H1 (cell line): ENCODE measurements at regions not wholly inside any gene's neighbourhood (a gene's known extent, or its start where the extent isn't known, plus 50 kb on each side); places are given as distances from the start of the nearest gene placed in this dataset.

ENCODE experiments used
- CTCF ChIA-PET: fragments of 300-600 bp; sonication (Branson Sonifier 250); formaldehyde crosslinking; loops from one replicate; lab custom pipeline; 2021; ENCODE audit not compliant: partially characterized antibody; lab: Charles Lee
- POLR2A ChIA-PET: fragments of 300-600 bp; sonication (Branson Sonifier 250); formaldehyde crosslinking; loops from one replicate; lab custom pipeline; 2021; ENCODE audit warnings: inconsistent platforms; ENCODE audit not compliant: partially characterized antibody; lab: Charles Lee
- DNase-seq, 2 experiments: peaks; one replicate each; pipeline versions ENCODE4 v3.0.0 to v3.0.0-alpha.2; 2010 to 2022; ENCODE audit warnings: low spot score in 2 of 2, low read depth in 1 of 2, mixed read lengths in 1 of 2
- FAIRE-seq: peaks from 2 replicates; lab custom pipeline; 2011; peaks lifted over from hg19 to GRCh38; lab: Jason Lieb, UNC
- H2AFZ ChIP-seq: 2 replicates; pipeline ENCODE4 v1.8.1; 2012; ENCODE audit warnings: low read length, inconsistent platforms
- H2AK5ac ChIP-seq: 2 replicates; pipeline ENCODE4 v1.6.1; 2013; ENCODE audit warnings: low read depth, low read length
- H2BK120ac ChIP-seq: replicated peaks from 2 replicates; pipeline ENCODE3; 2013; ENCODE audit warnings: low read depth, low read length, inconsistent platforms
- H2BK12ac ChIP-seq: 2 replicates; pipeline ENCODE4 v1.6.1; 2013; ENCODE audit warnings: low read depth, low read length
- H2BK15ac ChIP-seq: 2 replicates; pipeline ENCODE4 v1.6.1; 2013; ENCODE audit warnings: low read length
- H2BK20ac ChIP-seq: 2 replicates; pipeline ENCODE4 v1.6.1; 2013; ENCODE audit warnings: low read length
- H2BK5ac ChIP-seq: 2 replicates; pipeline ENCODE4 v1.6.1; 2013; ENCODE audit warnings: low read depth, low read length
- H3K14ac ChIP-seq: 2 replicates; pipeline ENCODE4 v1.6.1; 2013; ENCODE audit warnings: inconsistent platforms; ENCODE audit not compliant: insufficient read length
- H3K18ac ChIP-seq: 2 replicates; pipeline ENCODE4 v1.6.1; 2013; ENCODE audit warnings: low read length; ENCODE audit errors: extremely low read depth
- H3K23ac ChIP-seq: 2 replicates; pipeline ENCODE4 v1.6.1; 2013; ENCODE audit warnings: inconsistent platforms; ENCODE audit not compliant: insufficient read length
- H3K23me2 ChIP-seq: 2 replicates; pipeline ENCODE4 v1.6.1; 2013; ENCODE audit warnings: low read depth, low read length
- H3K27ac ChIP-seq: 2 replicates; pipeline ENCODE4 v1.6.1; 2011; ENCODE audit warnings: low read depth, low read length, inconsistent platforms
- H3K27me3 ChIP-seq, 4 experiments: replicated peaks in 1 of 4; 1 replicate in 1 of 4; 2 replicates in 3 of 4; pipeline versions ENCODE4 v1.6.1 to v1.8.1; 2011 to 2013; ENCODE audit warnings: low read length in 3 of 4, mild to moderate bottlenecking in 3 of 4, inconsistent platforms in 2 of 4, mixed read lengths in 2 of 4, moderate library complexity in 1 of 4; ENCODE audit not compliant: control insufficient read depth in 3 of 4, insufficient read depth in 3 of 4; ENCODE audit errors: extremely low read depth in 1 of 4
- H3K36me3 ChIP-seq, 4 experiments: 2 replicates each; pipeline versions ENCODE4 v1.6.1 to v1.8.1; 2011 to 2013; ENCODE audit warnings: mild to moderate bottlenecking in 4 of 4, low read length in 3 of 4, moderate library complexity in 2 of 4, control low read depth in 1 of 4, inconsistent platforms in 1 of 4; ENCODE audit not compliant: insufficient read depth in 4 of 4, control insufficient read depth in 2 of 4
- H3K4ac ChIP-seq: replicated peaks from 2 replicates; pipeline ENCODE3; 2013; ENCODE audit warnings: low read length, low read depth, mixed read lengths, inconsistent platforms; ENCODE audit not compliant: insufficient read length
- H3K4me1 ChIP-seq, 4 experiments: replicated peaks in 1 of 4; 1 replicate in 1 of 4; 2 replicates in 3 of 4; pipeline versions ENCODE4 v1.6.1 to v1.8.1; 2011 to 2013; ENCODE audit warnings: low read length in 3 of 4, inconsistent platforms in 2 of 4, mixed read lengths in 1 of 4; ENCODE audit not compliant: insufficient read depth in 4 of 4, control insufficient read depth in 3 of 4
- H3K4me2 ChIP-seq, 2 experiments: 2 replicates each; pipeline versions ENCODE4 v1.6.1 to v1.8.1; 2011 to 2013; ENCODE audit warnings: low read depth in 2 of 2, low read length in 2 of 2, control low read depth in 1 of 2, inconsistent platforms in 1 of 2, mild to moderate bottlenecking in 1 of 2; ENCODE audit not compliant: insufficient read depth in 1 of 2
- H3K4me3 ChIP-seq, 4 experiments: fragments of 200-600, 300-600 bp in 1 of 4; sonication (generic), shearing (Covaris generic), sonication (Bioruptor Twin) in 1 of 4; 2 replicates each; pipeline versions ENCODE4 v1.5.1 to v1.8.1; 2011 to 2016; ENCODE audit warnings: low read length in 4 of 4, low read depth in 3 of 4, control low read depth in 2 of 4, inconsistent platforms in 2 of 4, mild to moderate bottlenecking in 2 of 4, mixed read lengths in 1 of 4, moderate library complexity in 1 of 4; ENCODE audit not compliant: insufficient read depth in 2 of 4; ENCODE audit errors: extremely low read depth in 1 of 4
- H3K56ac ChIP-seq: replicated peaks from 2 replicates; pipeline ENCODE3; 2013; ENCODE audit warnings: low read depth, mild to moderate bottlenecking, mixed read lengths, low read length, inconsistent platforms; ENCODE audit not compliant: insufficient read length
- H3K79me1 ChIP-seq: 2 replicates; pipeline ENCODE4 v1.6.1; 2013; ENCODE audit warnings: low read depth, low read length, control low read depth
- H3K79me2 ChIP-seq, 2 experiments: 2 replicates each; pipeline versions ENCODE4 v1.6.1 to v1.8.1; 2012 to 2013; ENCODE audit warnings: low read length in 2 of 2, mild to moderate bottlenecking in 2 of 2, inconsistent platforms in 1 of 2; ENCODE audit not compliant: insufficient read depth in 2 of 2, control insufficient read depth in 1 of 2
- H3K9ac ChIP-seq, 4 experiments: replicated peaks in 1 of 4; 1 replicate in 1 of 4; 2 replicates in 3 of 4; pipeline versions ENCODE4 v1.6.1 to v1.8.1; 2011 to 2013; ENCODE audit warnings: low read depth in 3 of 4, low read length in 3 of 4, control low read depth in 2 of 4, mild to moderate bottlenecking in 2 of 4, moderate library complexity in 2 of 4, inconsistent platforms in 1 of 4; ENCODE audit errors: extremely low read depth in 1 of 4
- H3K9me3 ChIP-seq, 2 experiments: 2 replicates each; pipeline versions ENCODE4 v1.6.1 to v1.8.1; 2012 to 2013; ENCODE audit warnings: mild to moderate bottlenecking in 2 of 2, moderate library complexity in 2 of 2, control low read depth in 1 of 2, inconsistent platforms in 1 of 2, low read depth in 1 of 2, low read length in 1 of 2, mixed read lengths in 1 of 2; ENCODE audit not compliant: insufficient read depth in 2 of 2
- H4K20me1 ChIP-seq, 2 experiments: replicated peaks in 1 of 2; 2 replicates each; pipeline versions ENCODE3 to v1.8.1; 2011 to 2013; ENCODE audit warnings: inconsistent platforms in 2 of 2, low read length in 2 of 2, mild to moderate bottlenecking in 1 of 2; ENCODE audit not compliant: insufficient read depth in 2 of 2, control insufficient read depth in 1 of 2
- H4K5ac ChIP-seq: 2 replicates; pipeline ENCODE4 v1.6.1; 2013; ENCODE audit warnings: low read length, low read depth, mixed read lengths, inconsistent platforms; ENCODE audit not compliant: insufficient read length
- H4K8ac ChIP-seq: 2 replicates; pipeline ENCODE4 v1.8.0; 2013; ENCODE audit warnings: mild to moderate bottlenecking, moderate library complexity, low read length, inconsistent platforms; ENCODE audit not compliant: insufficient read depth; ENCODE audit errors: extremely low read depth
- H4K91ac ChIP-seq: replicated peaks from 2 replicates; pipeline ENCODE3; 2013; ENCODE audit warnings: low read length, mixed read lengths, inconsistent platforms; ENCODE audit not compliant: insufficient read length
- CEBPB ChIP-seq: IDR thresholded peaks from 2 replicates; pipeline ENCODE4 v1.6.1; 2012; ENCODE audit warnings: low read depth, low read length
- E2F6 ChIP-seq: IDR thresholded peaks from 2 replicates; pipeline ENCODE4 v1.6.1; 2012; ENCODE audit warnings: inconsistent platforms
- HDAC2 ChIP-seq, 2 experiments: fragments of 300-600 bp in 1 of 2; sonication (generic) in 1 of 2; IDR thresholded peaks; 2 replicates each; pipeline ENCODE4 v1.6.1; 2011 to 2012; ENCODE audit warnings: low read depth in 2 of 2, low read length in 2 of 2, mild to moderate bottlenecking in 2 of 2, moderate library complexity in 2 of 2, borderline replicate concordance in 1 of 2, inconsistent platforms in 1 of 2
- JUND ChIP-seq: IDR thresholded peaks from 2 replicates; pipeline ENCODE4 v1.6.1; 2011; ENCODE audit warnings: mild to moderate bottlenecking, improper control_type of control experiment, low read length
- RAD21 ChIP-seq, 2 experiments: IDR thresholded peaks in 1 of 2; conservative IDR thresholded peaks in 1 of 2; 2 replicates each; pipeline ENCODE4 v1.6.1; 2011; ENCODE audit warnings: low read depth in 2 of 2, low read length in 2 of 2, improper control_type of control experiment in 1 of 2, inconsistent platforms in 1 of 2, mild to moderate bottlenecking in 1 of 2, moderate library complexity in 1 of 2
- RXRA ChIP-seq: IDR thresholded peaks from 2 replicates; pipeline ENCODE4 v1.6.1; 2011; ENCODE audit warnings: low read depth, mild to moderate bottlenecking, low read length, moderate library complexity; ENCODE audit not compliant: insufficient read depth
- SAP30 ChIP-seq: fragments of 300-600 bp; sonication (generic); IDR thresholded peaks from 2 replicates; pipeline ENCODE4 v1.7.1; 2012; ENCODE audit warnings: low read length, moderate library complexity, mild to moderate bottlenecking, inconsistent platforms; ENCODE audit not compliant: insufficient read depth, insufficient replicate concordance
- SIX5 ChIP-seq: IDR thresholded peaks from 2 replicates; pipeline ENCODE4 v1.6.1; 2011; ENCODE audit warnings: mild to moderate bottlenecking, low read depth, low read length
- TEAD4 ChIP-seq: IDR thresholded peaks from 2 replicates; pipeline ENCODE4 v1.6.1; 2012; ENCODE audit warnings: low read depth, low read length, inconsistent platforms, mixed read lengths
- WGBS, 2 experiments: shearing (Covaris generic) in 1 of 2; methylation state at CpG; one replicate each; pipeline versions ENCODE4 v1.1.6 to v1.1.7; 2013 to 2015; ENCODE audit warnings: low lambda C conversion rate in 2 of 2, mixed read lengths in 2 of 2, inconsistent platforms in 1 of 2, low coverage in 1 of 2, missing lambda C conversion rate in 1 of 2; ENCODE audit not compliant: insufficient replicate concordance in 2 of 2, insufficient coverage in 1 of 2, insufficient read length in 1 of 2; ENCODE audit errors: extremely low coverage in 1 of 2, missing lambda C conversion rate in 1 of 2; 5-methylcytosine and 5-hydroxymethylcytosine counted together

GRCh38 chr2:217539126-217539525 lies 463.7 kb downstream of the TNS1 start:
- Histone ChIP-seq H3K4me2 (no peak overlapping the region), H2BK5ac (no peak overlapping the region), H3K18ac (no peak overlapping the region), H4K91ac (no peak overlapping the region), H3K4me3 (no peak overlapping the region), H3K79me2 (no peaks in the 10 kb centered on the region), H2BK12ac (no peak overlapping the region), H3K27ac (no peak overlapping the region), H3K23me2 (no peaks in the 10 kb centered on the region), H3K9ac (no peak overlapping the region; a peak in 1 of 7 replicates), H3K79me1 (no peaks in the 10 kb centered on the region), H3K27me3 (no peaks in the 10 kb centered on the region), H3K4me1 (no peaks in the 10 kb centered on the region), H3K36me3 (no peaks in the 10 kb centered on the region), H3K14ac (no peak overlapping the region), H2AK5ac (no peak overlapping the region), H3K9me3 (no peaks in the 10 kb centered on the region), H4K8ac (no peak overlapping the region), H4K20me1 (no peaks in the 10 kb centered on the region), H3K4ac (no peak overlapping the region), H4K5ac (no peak overlapping the region), H2BK20ac (no peak overlapping the region), H2AFZ (no peak overlapping the region), H3K23ac (no peak overlapping the region), H2BK120ac (no peak overlapping the region), H3K56ac (no peak overlapping the region), H2BK15ac (no peak overlapping the region)
- TF ChIP-seq RAD21 (IDR thresholded peaks at IDR 0.05 in 1 of 2, conservative IDR thresholded peaks at IDR 0.05 in 1 of 2; ENCODE audit: low read depth in 2 of 2, low read length in 2 of 2) (no peak), JUND (no peak), TEAD4 (no peak), SIX5 (no peak), RXRA (no peak), CEBPB (no peak), E2F6 (no peak), SAP30 (no peak), HDAC2 (IDR thresholded peaks at IDR 0.05; ENCODE audit: borderline replicate concordance in 1 of 2, low read depth in 2 of 2, low read length in 2 of 2) (no peak)
- FAIRE-seq: no peak
- ChIA-PET CTCF (interaction anchor here (0.6 to 1.5 kb wide), 3 partner anchors 111 to 420 kb away, joined by 5 read pairs; no protein-coding TSS in a partner anchor), POLR2A (no interaction called here)
- no peak for DNase-seq
- WGBS, 2 experiments: 74% methylated on average over 2 of the region's 2 CpGs; no CpG with 5 or more reads in 1 of the 2 experiments
